Activated CD8-positive, alpha-beta memory T cell treated with anti-CD3 and anti-CD28 coated beads for 48 hours (primary cell): ENCODE measurements at regions not wholly inside any gene's neighbourhood (a gene's known extent, or its start where the extent isn't known, plus 50 kb on each side); places are given as distances from the start of the nearest gene placed in this dataset.
"Not testable (repeated sequence)": the region's sequence is repeated elsewhere in the genome, so short reads cannot be mapped to it uniquely, and the experiment has no call there.

Source experiments
- DNase-seq, 3 experiments: peaks; one replicate each; pipeline ENCODE4 v3.0.0-alpha.2; 2020; ENCODE audit warnings: low read depth in 2 of 3, low spot score in 2 of 3

DNA sequence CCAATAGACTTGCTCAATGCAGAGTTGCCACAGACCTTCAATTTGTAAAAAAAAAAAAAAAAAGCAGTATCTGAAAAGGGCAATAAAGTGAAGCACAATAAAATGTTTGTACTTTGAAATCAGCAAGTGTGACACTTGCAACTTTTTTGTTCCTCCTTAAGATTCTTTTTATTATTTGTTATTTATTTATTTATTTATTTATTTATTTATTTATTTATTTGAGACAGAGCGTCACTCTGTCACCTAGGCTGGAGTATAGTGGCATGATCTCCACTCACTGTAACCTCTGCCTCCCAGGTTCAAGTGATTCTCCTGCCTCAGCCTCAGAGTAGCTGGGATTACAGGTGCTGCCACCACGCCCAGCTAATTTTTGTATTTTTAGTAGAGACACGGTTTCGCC, 416.5 kb upstream of the RORB start:
- not testable (repeated sequence) for DNase-seq

DNA sequence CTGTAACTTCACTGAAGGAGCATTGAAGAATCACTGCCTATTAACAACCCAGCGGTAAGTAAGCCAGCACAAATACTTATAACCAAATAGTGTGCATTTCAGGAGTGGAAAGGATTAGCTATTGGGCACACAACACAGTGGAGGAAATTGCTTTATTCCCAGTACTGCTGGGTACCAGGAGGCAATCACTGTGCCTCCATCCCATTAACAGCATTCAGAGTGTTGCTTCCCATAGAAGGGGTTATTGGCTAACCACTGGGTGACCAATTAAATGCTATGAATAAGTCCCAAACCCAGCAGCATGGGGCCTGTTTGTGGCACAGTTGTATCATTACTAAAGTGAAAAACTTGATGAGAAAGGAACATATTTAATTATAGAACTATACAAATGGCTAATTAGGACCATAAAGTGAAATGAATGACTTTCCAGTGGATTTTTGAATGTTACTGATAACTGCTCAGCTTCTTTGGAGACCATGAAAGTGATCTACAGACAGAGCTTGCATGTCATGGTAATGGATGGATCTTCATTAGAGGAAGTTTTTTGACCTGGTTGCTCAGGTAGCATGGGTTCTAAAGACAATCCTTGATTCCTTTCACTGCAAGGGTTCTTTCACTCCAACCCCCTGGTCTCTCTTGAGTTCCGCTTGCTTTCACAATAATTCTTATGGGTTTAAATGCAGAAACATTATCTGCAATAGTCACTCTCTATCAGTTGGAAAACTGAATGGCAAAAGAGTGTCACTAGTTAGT, 413.3 kb upstream of the RORB start:
- no peak for DNase-seq

GRCh38 chr9:74085384-74086037, 411.6 kb upstream of the RORB start:
- not testable (repeated sequence) for DNase-seq

- DNase-seq = not testable (repeated sequence)
These were observed 406.2 kb upstream of the RORB start for GRCh38 chr9:74090921-74091320.

DNA sequence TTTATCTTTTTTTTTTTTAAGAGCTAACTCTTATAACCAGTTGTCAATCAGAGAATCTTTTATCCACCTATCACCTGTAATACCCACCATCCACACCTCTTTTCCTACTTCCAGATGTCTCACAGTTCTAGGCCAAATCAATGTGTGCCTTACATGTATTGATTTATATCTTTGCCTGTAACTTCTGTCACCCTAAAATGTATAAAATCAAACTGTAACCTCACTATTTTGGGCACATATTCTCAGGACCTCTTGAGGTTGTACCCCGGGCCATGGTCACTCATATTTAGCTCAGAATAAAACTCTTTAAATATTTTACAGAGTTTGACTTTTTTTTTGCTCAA, 404.7 kb upstream of the RORB start:
- DNase-seq = no peak

- DNase-seq = not testable (repeated sequence)
These were observed 403.1 kb upstream of the RORB start for GRCh38 chr9:74094037-74094436.

- no peak for DNase-seq
These were observed 402.4 kb upstream of the RORB start for GRCh38 chr9:74094766-74095165.

DNA sequence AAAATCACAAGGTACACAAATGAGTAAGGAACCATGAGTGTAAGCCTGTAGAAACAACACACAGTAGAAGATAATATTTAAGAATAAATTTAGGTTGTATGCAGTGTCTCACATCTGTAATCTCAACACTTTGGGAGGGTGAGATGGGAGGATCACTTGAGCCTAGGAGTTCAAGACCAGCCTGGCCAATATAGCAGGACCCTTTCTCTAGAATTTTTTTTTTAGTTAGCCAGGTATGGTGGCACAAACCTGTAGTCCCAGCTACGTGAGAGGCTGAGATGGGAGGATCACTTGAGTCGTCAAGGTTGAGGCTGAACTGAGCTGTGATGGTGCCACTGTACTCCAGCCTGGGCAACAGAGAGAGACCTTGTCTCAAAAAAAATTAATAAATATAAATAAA, 401.2 kb upstream of the RORB start:
- no peak for DNase-seq

- DNase-seq = no peak
These were observed 400.7 kb upstream of the RORB start for GRCh38 chr9:74096420-74096819.

DNA sequence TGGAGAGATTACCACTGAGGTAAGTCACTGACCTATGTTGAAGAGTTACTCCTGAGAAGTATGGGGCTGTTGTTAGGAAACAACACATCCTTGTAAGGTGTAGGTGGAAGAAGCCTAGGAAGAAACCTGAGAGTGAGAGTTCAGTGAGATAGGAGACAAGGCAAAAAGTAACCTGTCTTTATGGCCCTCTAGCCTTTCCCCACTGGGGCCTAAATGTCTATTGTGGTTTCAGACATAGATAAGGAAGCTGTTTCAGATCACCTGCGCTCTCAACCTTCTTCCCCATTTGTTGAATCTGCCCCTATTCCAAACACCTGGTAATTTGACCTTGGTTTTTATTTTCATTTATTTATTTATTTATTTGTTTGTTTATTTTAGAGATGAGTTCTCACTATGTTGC, 397.1 kb upstream of the RORB start:
- DNase-seq = no peak

GRCh38 chr9:74102148-74102547, 395.0 kb upstream of the RORB start:
- DNase-seq = not testable (repeated sequence)

DNA sequence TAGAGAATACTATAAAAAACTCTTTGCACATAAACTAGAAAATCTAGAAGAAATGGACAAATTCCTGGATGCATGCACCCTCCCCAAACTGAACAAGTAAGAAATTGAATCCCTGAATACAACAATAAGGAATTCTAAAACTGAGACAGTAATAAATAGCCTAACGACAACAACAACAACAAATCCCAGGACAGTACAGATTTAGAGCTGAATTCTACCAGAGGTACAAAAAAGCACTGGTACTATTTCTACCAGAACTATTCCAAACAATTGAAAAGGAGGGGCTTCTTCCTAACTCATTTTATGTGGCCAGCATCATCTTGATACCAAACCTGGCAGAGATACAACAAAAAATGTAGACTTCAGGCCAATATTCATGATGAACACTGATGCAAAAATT, 394.4 kb upstream of the RORB start:
- no peak for DNase-seq

DNA sequence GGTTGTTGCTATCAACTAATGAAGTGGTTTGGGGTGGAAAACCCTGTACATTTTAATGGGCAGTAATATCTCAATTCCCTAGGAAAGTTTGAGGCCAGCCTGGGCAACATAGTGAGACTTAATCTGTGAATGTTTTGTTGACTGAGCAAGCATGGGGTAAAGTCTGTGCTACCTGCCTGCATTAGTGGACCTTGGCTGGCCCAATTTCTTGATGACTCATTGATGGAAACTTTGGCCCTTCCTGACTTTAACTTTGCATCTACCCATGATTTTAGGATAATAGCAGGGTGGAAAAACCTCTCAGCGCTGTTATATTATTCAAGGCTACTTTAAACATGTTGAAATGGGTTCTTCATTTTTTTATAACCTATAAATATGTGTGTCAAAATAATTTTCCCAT, 389.4 kb upstream of the RORB start:
- no peak for DNase-seq

GRCh38 chr9:74115976-74116375, 381.2 kb upstream of the RORB start:
- no peak for DNase-seq

DNA sequence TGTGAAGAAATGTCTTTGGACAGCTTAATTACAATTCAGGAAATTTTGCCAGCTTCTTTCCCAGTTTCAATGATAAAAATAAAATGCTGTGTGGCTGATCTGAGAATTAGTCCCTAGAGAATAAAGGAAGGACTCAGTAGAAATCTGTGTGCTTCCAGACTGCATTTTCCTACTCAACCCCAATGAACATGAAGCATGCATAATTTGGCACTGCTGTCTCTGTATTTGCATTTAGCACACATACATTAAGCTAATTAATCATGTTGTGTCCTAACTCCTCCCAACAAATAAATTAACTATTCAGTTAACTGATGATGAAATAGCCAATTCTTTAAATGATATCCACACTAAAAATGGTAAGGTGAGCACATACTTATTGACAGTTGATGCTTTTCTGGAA, 380.0 kb upstream of the RORB start:
- no peak for DNase-seq

GRCh38 chr9:74117731-74118130, 379.4 kb upstream of the RORB start:
- no peak for DNase-seq

DNA sequence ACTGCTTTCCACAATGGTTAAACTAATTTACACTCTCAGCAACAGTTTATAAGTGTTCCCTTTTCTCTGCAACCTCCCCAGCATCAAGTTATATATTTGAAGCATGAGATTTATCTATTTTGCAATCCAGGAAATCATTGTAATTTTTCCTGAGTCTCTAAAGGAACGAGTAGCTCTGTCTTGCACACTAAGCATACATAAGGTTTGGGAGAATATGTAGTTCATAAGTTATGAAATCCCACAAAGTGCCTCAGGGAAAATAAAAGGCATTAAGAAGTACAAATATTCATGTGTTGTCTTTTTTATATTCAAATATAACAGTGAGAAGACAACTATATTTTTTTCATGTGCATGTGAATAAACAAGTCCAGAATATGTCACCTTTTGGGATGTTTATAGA, 377.1 kb upstream of the RORB start:
- no peak for DNase-seq

DNA sequence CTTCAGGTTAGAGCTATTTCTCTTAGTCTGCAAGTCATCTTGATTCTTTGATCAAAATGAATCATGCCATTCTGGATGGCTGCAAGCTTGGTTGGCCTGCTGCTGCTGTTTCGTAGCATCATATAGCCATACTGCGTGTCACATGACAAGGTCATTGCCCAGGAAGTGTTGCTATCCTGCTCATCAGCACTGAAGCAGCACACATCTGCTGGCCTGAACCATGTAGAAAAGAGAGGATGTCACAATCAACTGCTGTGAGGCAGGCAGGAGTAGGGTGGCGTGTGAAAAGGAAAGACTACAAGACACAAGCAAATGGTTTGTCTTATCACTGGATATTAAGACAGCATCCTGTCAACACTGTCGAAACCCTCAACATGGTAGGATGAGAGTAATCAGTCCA, 376.7 kb upstream of the RORB start:
- DNase-seq = no peak

DNA sequence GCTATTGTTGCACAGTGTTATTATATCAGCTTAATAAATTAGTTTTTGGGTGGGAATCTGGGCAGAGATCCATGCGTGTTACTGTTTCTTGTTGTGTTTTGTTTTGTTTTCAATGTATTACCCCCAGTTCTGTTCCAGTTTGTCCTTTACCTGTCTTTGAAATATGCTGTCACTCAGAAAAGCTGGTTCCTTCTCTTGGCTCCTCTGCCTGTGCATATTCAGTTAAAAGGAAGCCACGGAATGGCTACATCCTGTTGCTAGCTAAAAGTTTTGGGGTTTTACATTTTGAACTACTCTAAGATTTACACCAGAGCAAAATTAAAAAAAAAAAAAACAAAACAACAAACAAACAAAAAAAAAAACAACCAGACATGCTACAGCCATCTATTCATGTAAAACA, 374.9 kb upstream of the RORB start:
- no peak for DNase-seq

DNA sequence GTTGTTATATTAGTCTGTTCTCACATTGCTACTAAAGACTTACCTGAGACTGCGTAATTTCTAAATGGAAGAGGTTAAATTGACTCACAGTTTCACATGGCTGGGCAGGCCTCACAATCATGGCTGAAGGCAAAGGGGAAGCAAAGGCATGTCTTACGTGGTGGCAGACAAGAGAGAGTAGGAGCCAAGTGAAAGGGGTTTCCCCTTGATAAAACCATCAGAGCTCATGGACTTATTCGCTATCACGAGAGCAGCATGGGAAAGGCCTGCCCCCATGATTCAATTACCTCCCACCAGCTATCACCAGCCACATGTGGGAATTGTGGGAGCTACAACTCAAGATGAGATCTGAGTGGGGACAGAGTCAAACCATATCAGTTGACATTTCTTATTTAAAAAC, 374.5 kb upstream of the RORB start:
- DNase-seq = peak in 1 of 3 experiments; percentile 1

DNA sequence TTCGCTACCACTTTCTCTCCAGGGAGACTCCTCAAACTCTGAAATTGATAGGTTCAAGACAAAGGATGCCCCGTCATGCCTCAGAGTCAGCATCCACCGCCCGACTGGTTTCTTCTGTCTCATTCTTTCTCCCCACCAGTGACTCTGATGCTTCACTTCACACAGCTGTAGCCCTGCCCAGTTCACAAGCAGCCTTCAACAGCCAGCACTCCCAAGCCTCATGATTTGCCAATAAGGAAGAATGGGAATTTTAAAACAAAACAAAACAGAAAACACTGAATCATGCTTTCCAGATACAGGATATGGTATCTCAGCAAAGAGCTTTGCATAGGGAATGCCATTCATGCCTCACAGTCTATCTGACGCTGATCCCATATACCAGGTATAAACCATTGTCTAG, 371.2 kb upstream of the RORB start:
- no peak for DNase-seq

DNA sequence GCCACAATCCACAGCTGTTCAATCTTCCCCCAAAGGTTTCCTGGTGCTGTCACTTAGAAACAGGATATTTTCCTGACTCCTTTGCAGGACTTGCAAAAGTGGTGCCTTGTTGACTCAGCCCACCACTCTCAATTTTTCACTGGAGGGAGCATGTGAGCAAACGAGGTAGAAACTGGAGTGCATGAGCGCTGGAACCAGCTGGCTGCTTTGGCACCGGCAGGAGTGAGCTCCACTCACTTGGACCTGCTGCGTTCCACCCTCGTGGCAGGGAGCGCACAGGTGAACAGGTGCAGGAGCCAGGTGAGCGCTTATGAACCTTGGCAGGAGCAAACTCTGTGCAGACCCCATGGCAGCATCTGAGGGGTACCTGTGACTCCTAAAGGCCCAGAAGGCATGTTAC, 364.1 kb upstream of the RORB start:
- no peak for DNase-seq

GRCh38 chr9:74133921-74134320, 363.2 kb upstream of the RORB start:
- no peak for DNase-seq
